Aorta (tissue), 5 donors: ENCODE measurements at regions not wholly inside any gene's neighbourhood (a gene's known extent, or its start where the extent isn't known, plus 50 kb on each side); places are given as distances from the start of the nearest gene placed in this dataset.
"Not testable (repeated sequence)": the region's sequence is repeated elsewhere in the genome, so short reads cannot be mapped to it uniquely, and the experiment has no call there.

Experiments used
- ATAC-seq: fragments of 200-7000 bp; cut with Tn5 transposase; one replicate; pipeline ENCODE4 v1.9.1; 2022; ENCODE audit warnings: moderate library complexity; ENCODE audit not compliant: low FRiP score
- DNase-seq, 2 donors: peaks; one replicate each; pipeline ENCODE4 v3.0.0-alpha.2; 2020
- H3K27ac ChIP-seq, 2 donors: one replicate each; pipeline ENCODE4 v1.5.1; 2013; ENCODE audit warnings: low read length in 2 of 2, mild to moderate bottlenecking in 2 of 2, moderate library complexity in 2 of 2, control low read depth in 1 of 2, inconsistent platforms in 1 of 2, low read depth in 1 of 2
- H3K27me3 ChIP-seq, 2 donors: one replicate each; pipeline ENCODE4 v1.6.1; 2013; ENCODE audit warnings: control low read depth in 1 of 2, low read length in 1 of 2, mild to moderate bottlenecking in 1 of 2, moderate library complexity in 1 of 2; ENCODE audit not compliant: insufficient read depth in 2 of 2, control insufficient read depth in 1 of 2
- H3K36me3 ChIP-seq, 2 donors: one replicate each; pipeline ENCODE4 v1.6.1; 2013; ENCODE audit warnings: control low read depth in 1 of 2, low read length in 1 of 2, mild to moderate bottlenecking in 1 of 2; ENCODE audit not compliant: insufficient read depth in 2 of 2, control insufficient read depth in 1 of 2
- H3K4me1 ChIP-seq, 2 donors: one replicate each; pipeline ENCODE4 v1.6.1; 2013; ENCODE audit warnings: low read length in 2 of 2, control low read depth in 1 of 2, mild to moderate bottlenecking in 1 of 2, moderate library complexity in 1 of 2; ENCODE audit not compliant: insufficient read depth in 2 of 2, control insufficient read depth in 1 of 2
- H3K4me3 ChIP-seq, 2 donors: one replicate each; pipeline ENCODE4 v1.5.1; 2013; ENCODE audit warnings: low read length in 2 of 2, control low read depth in 1 of 2, mild to moderate bottlenecking in 1 of 2
- H3K9me3 ChIP-seq: one replicate; pipeline ENCODE4 v1.6.1; 2013; ENCODE audit warnings: mild to moderate bottlenecking, low read length; ENCODE audit not compliant: control insufficient read depth
- WGBS, 2 donors: extraction: QIAGEN DNeasy Blood & Tissue Kit; methylation state at CpG; one replicate each; pipeline ENCODE4 v1.1.7; 2013; 5-methylcytosine and 5-hydroxymethylcytosine counted together
- intact Hi-C, 2 donors: fragments of 100-400 bp; cut with DNase I; formaldehyde crosslinking; loops; one replicate each; pipeline versions ENCODE4 v1.14.2 to v1.15.0; 2022
- donor health status: healthy with polysubstance abuse.
- donor health status: Bipolar disorder and iron deficiency.
- donor health status: DM: no; HTN: no; CAD: no.
- donor health status: DM: no; HTN: no; CAD: no.
- donor health status: DM: yes; HTN: yes; CAD: no.

- no peaks in the 10 kb centered on the region for H3K4me1 ChIP-seq
- ATAC-seq (no peak), DNase-seq (no peak)
- no peak overlapping the region for H3K27ac ChIP-seq
- H3K4me3 ChIP-seq: no peak overlapping the region
- H3K9me3 ChIP-seq: no peaks in the 10 kb centered on the region
- intact Hi-C loops: no loop called here
- no peaks in the 10 kb centered on the region for H3K36me3 ChIP-seq
- WGBS, 2 donors: 86 to 92% methylated on average over 3 of the region's 3 CpGs
- no peaks in the 10 kb centered on the region for H3K27me3 ChIP-seq
Measured at GRCh38 chr12:87441511-87441910, 587.7 kb downstream of the C12orf50 start.

- ATAC-seq (peak; percentile 73), DNase-seq (no peak)
- no peaks in the 10 kb centered on the region for H3K4me1 ChIP-seq
- H3K27me3 ChIP-seq: no peaks in the 10 kb centered on the region
- H3K4me3 ChIP-seq: no peak overlapping the region
- no peak overlapping the region for H3K27ac ChIP-seq
- WGBS, 2 donors: 1% methylated on average over 2 of the region's 2 CpGs
- no peaks in the 10 kb centered on the region for H3K36me3 ChIP-seq
- intact Hi-C loops: no loop called here
- H3K9me3 ChIP-seq: no peaks in the 10 kb centered on the region
Measured at GRCh38 chr12:87439990-87440827, 589.0 kb downstream of the C12orf50 start.

- H3K27ac ChIP-seq: no peak overlapping the region
- intact Hi-C loops: no loop called here
- peaks cover 0 to 2% of the 10 kb centered on the region in 2 donors for H3K4me1 ChIP-seq
- H3K36me3 ChIP-seq: no peaks in the 10 kb centered on the region
- DNase-seq (no peak), ATAC-seq (no peak)
- H3K4me3 ChIP-seq: no peak overlapping the region
- no peaks in the 10 kb centered on the region for H3K27me3 ChIP-seq
- peaks cover 2% of the 10 kb centered on the region for H3K9me3 ChIP-seq
Measured at GRCh38 chr12:87430444-87430843, 598.8 kb downstream of the C12orf50 start.

GRCh38 chr12:87428701-87429277, 600.4 kb downstream of the C12orf50 start:
- ATAC-seq (peak; percentile 73), DNase-seq (peak in 1 of 2 donors; percentile 51)
- Histone ChIP-seq H3K27ac (peak overlapping the region in 1 of 2 donors; percentile 6), H3K4me3 (no peak overlapping the region), H3K9me3 (peaks cover 2% of the 10 kb centered on the region), H3K4me1 (peaks cover 0 to 2% of the 10 kb centered on the region in 2 donors), H3K36me3 (no peaks in the 10 kb centered on the region), H3K27me3 (no peaks in the 10 kb centered on the region)
- 39 to 79% methylated on average over 1 of the region's 1 CpG for WGBS, 2 donors
- intact Hi-C loops: no loop called here

GRCh38 chr12:87427770-87428169, 601.4 kb downstream of the C12orf50 start:
- intact Hi-C loops: no loop called here
- H3K4me3 ChIP-seq: no peak overlapping the region
- H3K27ac ChIP-seq: no peak overlapping the region
- no peaks in the 10 kb centered on the region for H3K36me3 ChIP-seq
- DNase-seq: no peak
- WGBS, 2 donors: 94 to 98% methylated on average over 1 of the region's 1 CpG
- peaks cover 0 to 2% of the 10 kb centered on the region in 2 donors for H3K4me1 ChIP-seq
- peaks cover 2% of the 10 kb centered on the region for H3K9me3 ChIP-seq
- ATAC-seq: no peak
- no peaks in the 10 kb centered on the region for H3K27me3 ChIP-seq

GRCh38 chr12:87425942-87426554, 603.2 kb downstream of the C12orf50 start:
- ATAC-seq: no peak
- Histone ChIP-seq H3K36me3 (no peaks in the 10 kb centered on the region), H3K4me1 (peaks cover 0 to 2% of the 10 kb centered on the region in 2 donors), H3K27ac (no peak overlapping the region), H3K4me3 (no peak overlapping the region), H3K9me3 (peaks cover 2% of the 10 kb centered on the region), H3K27me3 (no peaks in the 10 kb centered on the region)
- DNase-seq: no peak
- 89 to 98% methylated on average over 2 of the region's 2 CpGs for WGBS, 2 donors
- intact Hi-C loops: no loop called here

GRCh38 chr12:87421233-87421632, 608.0 kb downstream of the C12orf50 start:
- H3K36me3 ChIP-seq, H3K9me3 ChIP-seq, H3K4me3 ChIP-seq, H3K27me3 ChIP-seq, H3K4me1 ChIP-seq, H3K27ac ChIP-seq, DNase-seq, intact Hi-C loops, ATAC-seq: not testable (repeated sequence)
- 95% methylated on average over 2 of the region's 2 CpGs for WGBS, 2 donors

GRCh38 chr12:87413784-87414183, 615.4 kb downstream of the C12orf50 start:
- Histone ChIP-seq H3K4me3 (no peak overlapping the region), H3K36me3 (no peaks in the 10 kb centered on the region), H3K9me3 (no peaks in the 10 kb centered on the region), H3K27ac (no peak overlapping the region), H3K4me1 (no peaks in the 10 kb centered on the region), H3K27me3 (no peaks in the 10 kb centered on the region)
- DNase-seq (no peak), ATAC-seq (no peak)
- 13 to 18% methylated on average over 2 of the region's 2 CpGs for WGBS, 2 donors
- intact Hi-C loops: no loop called here

GRCh38 chr12:87406926-87407325, 622.3 kb downstream of the C12orf50 start:
- WGBS, 2 donors: 39 to 60% methylated on average over 1 of the region's 1 CpG
- Histone ChIP-seq H3K4me3 (no peak overlapping the region), H3K27me3 (no peaks in the 10 kb centered on the region), H3K4me1 (no peaks in the 10 kb centered on the region), H3K27ac (no peak overlapping the region), H3K36me3 (no peaks in the 10 kb centered on the region), H3K9me3 (no peaks in the 10 kb centered on the region)
- DNase-seq: no peak
- no peak for ATAC-seq
- intact Hi-C loops: no loop called here
